NB4 (cell line): ENCODE measurements at regions not wholly inside any gene's neighbourhood (a gene's known extent, or its start where the extent isn't known, plus 50 kb on each side); places are given as distances from the start of the nearest gene placed in this dataset.

ENCODE experiments used
- MAX ChIP-seq: IDR thresholded peaks from 2 replicates; pipeline ENCODE4 v1.6.1; 2011; ENCODE audit warnings: low read depth, low read length
- MYC ChIP-seq: IDR thresholded peaks from 2 replicates; pipeline ENCODE4 v1.6.1; 2011; ENCODE audit warnings: low read depth, low read length
- POLR2A ChIP-seq: IDR thresholded peaks from 2 replicates; pipeline ENCODE4 v1.6.1; 2011; ENCODE audit warnings: mild to moderate bottlenecking; ENCODE audit not compliant: insufficient read length; ENCODE audit errors: extremely low read depth
- TF ChIP-seq, protein P1 (sequence below): IDR thresholded peaks from one replicate; pipeline ENCODE4 v1.5.1; 2012; ENCODE audit warnings: low read depth, low read length

DNA sequence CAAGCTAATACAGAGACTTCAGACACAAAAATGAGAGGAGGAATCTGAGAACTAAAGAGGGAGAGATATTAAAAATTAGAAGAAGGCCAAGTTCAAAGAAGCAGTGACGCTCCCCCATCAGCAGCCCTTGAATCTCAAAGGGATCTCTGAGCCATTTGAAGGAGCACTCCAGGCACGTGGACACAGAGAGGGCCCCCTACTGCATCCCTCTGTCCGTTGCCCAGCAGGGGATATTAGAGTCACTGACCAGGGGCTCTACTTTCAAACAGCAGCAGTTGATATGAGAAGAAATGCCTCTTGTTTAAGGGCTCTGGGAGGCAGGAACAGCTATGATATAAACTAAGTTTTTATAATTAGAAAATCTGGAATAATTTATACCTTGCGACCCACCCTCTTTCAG, 479.0 kb upstream of the SALL1 start:
- TF ChIP-seq, protein P1, sequence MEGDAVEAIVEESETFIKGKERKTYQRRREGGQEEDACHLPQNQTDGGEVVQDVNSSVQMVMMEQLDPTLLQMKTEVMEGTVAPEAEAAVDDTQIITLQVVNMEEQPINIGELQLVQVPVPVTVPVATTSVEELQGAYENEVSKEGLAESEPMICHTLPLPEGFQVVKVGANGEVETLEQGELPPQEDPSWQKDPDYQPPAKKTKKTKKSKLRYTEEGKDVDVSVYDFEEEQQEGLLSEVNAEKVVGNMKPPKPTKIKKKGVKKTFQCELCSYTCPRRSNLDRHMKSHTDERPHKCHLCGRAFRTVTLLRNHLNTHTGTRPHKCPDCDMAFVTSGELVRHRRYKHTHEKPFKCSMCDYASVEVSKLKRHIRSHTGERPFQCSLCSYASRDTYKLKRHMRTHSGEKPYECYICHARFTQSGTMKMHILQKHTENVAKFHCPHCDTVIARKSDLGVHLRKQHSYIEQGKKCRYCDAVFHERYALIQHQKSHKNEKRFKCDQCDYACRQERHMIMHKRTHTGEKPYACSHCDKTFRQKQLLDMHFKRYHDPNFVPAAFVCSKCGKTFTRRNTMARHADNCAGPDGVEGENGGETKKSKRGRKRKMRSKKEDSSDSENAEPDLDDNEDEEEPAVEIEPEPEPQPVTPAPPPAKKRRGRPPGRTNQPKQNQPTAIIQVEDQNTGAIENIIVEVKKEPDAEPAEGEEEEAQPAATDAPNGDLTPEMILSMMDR = no peak
- no peak for TF ChIP-seq POLR2A
- TF ChIP-seq MAX = no peak
- no peak for TF ChIP-seq MYC
